ENCODE measurements at regions not wholly inside any gene's neighbourhood (a gene's known extent, or its start where the extent isn't known, plus 50 kb on each side); places are given as distances from the start of the nearest gene placed in this dataset.

- no CpG with 5 or more reads among the region's 2 CpGs for WGBS (ENCODE audit: insufficient coverage)
- Histone ChIP-seq H3K9me3 (replicated peaks; ENCODE audit: control insufficient read depth, low read depth, low read length) (no peaks in the 10 kb centered on the region), H3K36me3 (ENCODE audit: control insufficient read depth, insufficient read depth, low read length) (no peaks in the 10 kb centered on the region), H3K4me3 (ENCODE audit: low read length) (no peak overlapping the region), H3K27ac (ENCODE audit: low read length) (no peak overlapping the region), H3K4me1 (ENCODE audit: control insufficient read depth, insufficient read depth, low read length) (no peaks in the 10 kb centered on the region), H3K27me3 (ENCODE audit: control insufficient read depth, insufficient read depth, low read length) (no peaks in the 10 kb centered on the region)
- no peak for DNase-seq
Measured at GRCh38 chr7:41608447-41608846, 94.4 kb downstream of the INHBA start.

DNA sequence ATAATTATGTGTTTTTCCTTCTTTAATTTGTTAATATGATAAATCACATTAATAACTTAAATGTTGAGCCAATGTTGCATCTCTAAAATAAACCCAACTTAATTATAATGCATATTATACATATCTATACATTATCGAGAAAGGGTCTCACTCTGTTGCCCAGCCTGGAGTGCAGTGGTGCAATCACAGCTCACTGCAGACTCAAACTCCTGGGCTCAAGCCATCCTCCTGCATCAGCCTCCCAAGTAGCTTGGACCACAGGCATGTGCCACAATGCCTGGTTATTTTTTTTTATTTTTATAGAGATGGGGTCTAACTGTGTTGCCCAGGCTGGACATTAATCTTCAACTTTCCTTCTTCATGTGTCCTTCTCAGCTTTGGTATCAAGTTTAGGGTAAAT is 98.9 kb downstream of the INHBA start:
- H3K27me3 ChIP-seq (ENCODE audit: control insufficient read depth, insufficient read depth, low read length), result no peaks in the 10 kb centered on the region
- no peaks in the 10 kb centered on the region for H3K9me3 ChIP-seq (replicated peaks; ENCODE audit: control insufficient read depth, low read depth, low read length)
- no peak overlapping the region for H3K27ac ChIP-seq (ENCODE audit: low read length)
- WGBS (ENCODE audit: insufficient coverage), result no CpG with 5 or more reads among the region's 1 CpG
- H3K4me1 ChIP-seq (ENCODE audit: control insufficient read depth, insufficient read depth, low read length), result no peaks in the 10 kb centered on the region
- no peak for DNase-seq
- no peak overlapping the region for H3K4me3 ChIP-seq (ENCODE audit: low read length)
- H3K36me3 ChIP-seq (ENCODE audit: control insufficient read depth, insufficient read depth, low read length), result no peaks in the 10 kb centered on the region

- Histone ChIP-seq H3K27me3 (ENCODE audit: control insufficient read depth, insufficient read depth, low read length) (no peaks in the 10 kb centered on the region), H3K4me3 (ENCODE audit: low read length) (no peak overlapping the region), H3K36me3 (ENCODE audit: control insufficient read depth, insufficient read depth, low read length) (no peaks in the 10 kb centered on the region), H3K27ac (ENCODE audit: low read length) (no peak overlapping the region), H3K4me1 (ENCODE audit: control insufficient read depth, insufficient read depth, low read length) (no peaks in the 10 kb centered on the region), H3K9me3 (replicated peaks; ENCODE audit: control insufficient read depth, low read depth, low read length) (no peaks in the 10 kb centered on the region)
- no peak for DNase-seq
- WGBS (ENCODE audit: insufficient coverage), result 52% methylated on average over 3 of the region's 4 CpGs
Measured at GRCh38 chr7:41599760-41600159, 103.1 kb downstream of the INHBA start.

DNA sequence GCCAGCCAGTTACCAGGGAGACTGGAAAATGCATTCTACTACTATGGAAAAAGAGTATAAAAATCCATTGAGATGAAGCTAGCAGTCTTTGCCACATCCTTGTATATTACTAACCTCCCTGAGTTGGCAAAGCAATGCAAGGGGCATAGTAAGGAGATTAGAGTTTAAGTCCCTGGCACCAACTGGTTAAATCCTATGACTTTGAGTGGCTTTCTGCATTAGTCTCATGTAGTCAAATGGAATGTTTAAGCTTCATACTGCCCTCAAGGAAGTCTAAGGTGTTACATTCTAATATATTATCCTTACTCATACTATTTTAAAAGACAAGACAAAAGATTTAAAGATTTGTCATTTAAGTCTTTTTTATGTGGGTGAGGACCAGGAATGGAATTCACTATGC is 110.1 kb downstream of the INHBA start:
- no peak overlapping the region for H3K27ac ChIP-seq (ENCODE audit: low read length)
- no peak for DNase-seq
- no peaks in the 10 kb centered on the region for H3K4me1 ChIP-seq (ENCODE audit: control insufficient read depth, insufficient read depth, low read length)
- no peaks in the 10 kb centered on the region for H3K36me3 ChIP-seq (ENCODE audit: control insufficient read depth, insufficient read depth, low read length)
- no peak overlapping the region for H3K4me3 ChIP-seq (ENCODE audit: low read length)
- H3K27me3 ChIP-seq (ENCODE audit: control insufficient read depth, insufficient read depth, low read length), result no peaks in the 10 kb centered on the region
- no peaks in the 10 kb centered on the region for H3K9me3 ChIP-seq (replicated peaks; ENCODE audit: control insufficient read depth, low read depth, low read length)

GRCh38 chr7:41592236-41592635 is 110.7 kb downstream of the INHBA start:
- no peaks in the 10 kb centered on the region for H3K27me3 ChIP-seq (ENCODE audit: control insufficient read depth, insufficient read depth, low read length)
- DNase-seq, result no peak
- H3K4me1 ChIP-seq (ENCODE audit: control insufficient read depth, insufficient read depth, low read length), result no peaks in the 10 kb centered on the region
- no peaks in the 10 kb centered on the region for H3K36me3 ChIP-seq (ENCODE audit: control insufficient read depth, insufficient read depth, low read length)
- H3K27ac ChIP-seq (ENCODE audit: low read length), result no peak overlapping the region
- no peaks in the 10 kb centered on the region for H3K9me3 ChIP-seq (replicated peaks; ENCODE audit: control insufficient read depth, low read depth, low read length)
- no peak overlapping the region for H3K4me3 ChIP-seq (ENCODE audit: low read length)
- WGBS (ENCODE audit: insufficient coverage), result 67% methylated on average over 1 of the region's 1 CpG

DNA sequence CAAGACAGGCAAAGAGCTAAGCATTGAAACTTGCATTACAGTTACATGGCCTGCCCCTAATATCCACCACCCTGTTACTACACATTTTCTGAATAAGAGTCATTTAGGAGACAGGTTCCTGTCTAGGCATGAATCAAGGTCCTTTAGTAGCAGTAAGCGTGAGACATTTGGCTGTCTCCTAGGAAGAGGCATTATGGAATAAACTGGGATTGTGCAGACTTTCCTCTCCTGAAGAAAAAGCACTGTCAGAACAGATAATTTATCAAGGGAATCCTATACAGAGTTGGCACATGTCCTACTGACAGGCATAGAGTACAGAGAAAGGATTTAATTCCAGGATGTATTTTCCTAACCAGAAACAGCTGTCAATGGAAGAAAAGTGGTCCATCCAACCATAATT is 111.9 kb downstream of the INHBA start:
- no peaks in the 10 kb centered on the region for H3K9me3 ChIP-seq (replicated peaks; ENCODE audit: control insufficient read depth, low read depth, low read length)
- H3K27ac ChIP-seq (ENCODE audit: low read length), result no peak overlapping the region
- H3K4me1 ChIP-seq (ENCODE audit: control insufficient read depth, insufficient read depth, low read length), result no peaks in the 10 kb centered on the region
- no peaks in the 10 kb centered on the region for H3K27me3 ChIP-seq (ENCODE audit: control insufficient read depth, insufficient read depth, low read length)
- no peaks in the 10 kb centered on the region for H3K36me3 ChIP-seq (ENCODE audit: control insufficient read depth, insufficient read depth, low read length)
- no peak for DNase-seq
- no CpG with 5 or more reads among the region's 1 CpG for WGBS (ENCODE audit: insufficient coverage)
- H3K4me3 ChIP-seq (ENCODE audit: low read length), result no peak overlapping the region

DNA sequence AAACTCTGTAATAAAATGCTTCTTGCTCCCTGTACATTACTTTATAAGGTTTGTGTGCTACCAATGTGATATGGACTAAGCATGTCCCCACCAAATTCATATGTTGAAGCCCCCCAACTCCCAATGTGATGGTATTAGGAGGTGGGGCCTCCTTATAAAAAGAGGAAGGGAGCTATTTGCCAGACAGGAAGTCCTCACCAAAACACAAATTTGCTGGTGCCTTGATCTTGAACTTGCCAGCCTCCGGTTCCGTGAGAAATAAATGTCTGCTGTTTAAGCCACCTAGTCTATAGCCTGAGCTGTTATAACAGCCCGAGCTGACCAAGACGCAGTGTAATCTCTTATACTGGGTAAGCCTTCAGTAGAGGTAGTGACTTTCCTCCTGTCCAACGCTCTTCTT is 114.5 kb downstream of the INHBA start:
- no peak overlapping the region for H3K27ac ChIP-seq (ENCODE audit: low read length)
- WGBS (ENCODE audit: insufficient coverage), result 100% methylated on average over 2 of the region's 5 CpGs
- H3K4me1 ChIP-seq (ENCODE audit: control insufficient read depth, insufficient read depth, low read length), result no peaks in the 10 kb centered on the region
- no peaks in the 10 kb centered on the region for H3K27me3 ChIP-seq (ENCODE audit: control insufficient read depth, insufficient read depth, low read length)
- DNase-seq, result no peak
- no peak overlapping the region for H3K4me3 ChIP-seq (ENCODE audit: low read length)
- no peaks in the 10 kb centered on the region for H3K36me3 ChIP-seq (ENCODE audit: control insufficient read depth, insufficient read depth, low read length)
- no peaks in the 10 kb centered on the region for H3K9me3 ChIP-seq (replicated peaks; ENCODE audit: control insufficient read depth, low read depth, low read length)

DNA sequence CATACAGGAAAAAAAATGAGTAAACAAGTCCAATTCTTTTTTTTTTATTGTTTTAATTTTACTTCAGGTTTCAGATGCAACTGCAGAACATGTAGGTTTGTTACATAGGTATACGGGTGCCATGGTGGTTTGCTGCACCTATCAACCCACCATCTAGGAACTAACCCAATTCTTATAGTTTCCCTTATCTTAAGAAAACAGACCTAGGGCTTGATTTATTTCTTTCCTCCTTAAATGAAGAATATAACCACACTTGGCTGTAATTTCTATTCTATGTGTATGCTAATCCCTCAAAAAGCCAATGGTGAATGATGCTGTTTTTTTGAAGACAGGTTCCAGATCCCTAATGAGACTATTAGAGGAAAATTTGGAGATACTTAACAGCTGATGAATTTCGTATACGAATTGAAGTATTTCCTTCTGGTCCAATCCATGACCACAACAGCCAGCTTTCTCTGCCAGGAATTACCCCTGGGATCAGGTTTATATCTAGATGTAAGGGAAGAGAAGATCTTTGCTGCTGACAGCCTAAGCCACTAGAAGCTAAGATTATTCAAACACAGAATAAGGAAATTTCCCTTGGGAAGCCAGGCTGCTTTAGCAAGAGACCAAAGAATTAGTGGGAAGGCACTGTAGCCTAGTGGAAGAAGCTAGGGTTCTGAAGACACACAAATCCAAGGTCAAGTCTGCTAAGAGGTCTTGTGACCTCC is 115.8 kb downstream of the INHBA start:
- H3K4me1 ChIP-seq (ENCODE audit: control insufficient read depth, insufficient read depth, low read length), result no peaks in the 10 kb centered on the region
- no peaks in the 10 kb centered on the region for H3K27me3 ChIP-seq (ENCODE audit: control insufficient read depth, insufficient read depth, low read length)
- H3K36me3 ChIP-seq (ENCODE audit: control insufficient read depth, insufficient read depth, low read length), result no peaks in the 10 kb centered on the region
- H3K4me3 ChIP-seq (ENCODE audit: low read length), result no peak overlapping the region
- no peak overlapping the region for H3K27ac ChIP-seq (ENCODE audit: low read length)
- peak; percentile 54 for DNase-seq
- WGBS (ENCODE audit: insufficient coverage), result no CpG with 5 or more reads among the region's 3 CpGs
- H3K9me3 ChIP-seq (replicated peaks; ENCODE audit: control insufficient read depth, low read depth, low read length), result no peaks in the 10 kb centered on the region

- H3K27me3 ChIP-seq (ENCODE audit: control insufficient read depth, insufficient read depth, low read length), result no peaks in the 10 kb centered on the region
- no CpG with 5 or more reads among the region's 5 CpGs for WGBS (ENCODE audit: insufficient coverage)
- no peak for DNase-seq
- no peak overlapping the region for H3K4me3 ChIP-seq (ENCODE audit: low read length)
- no peaks in the 10 kb centered on the region for H3K36me3 ChIP-seq (ENCODE audit: control insufficient read depth, insufficient read depth, low read length)
- no peaks in the 10 kb centered on the region for H3K9me3 ChIP-seq (replicated peaks; ENCODE audit: control insufficient read depth, low read depth, low read length)
- H3K4me1 ChIP-seq (ENCODE audit: control insufficient read depth, insufficient read depth, low read length), result no peaks in the 10 kb centered on the region
- no peak overlapping the region for H3K27ac ChIP-seq (ENCODE audit: low read length)
Measured at GRCh38 chr7:41584746-41585145, 118.1 kb downstream of the INHBA start.

DNA sequence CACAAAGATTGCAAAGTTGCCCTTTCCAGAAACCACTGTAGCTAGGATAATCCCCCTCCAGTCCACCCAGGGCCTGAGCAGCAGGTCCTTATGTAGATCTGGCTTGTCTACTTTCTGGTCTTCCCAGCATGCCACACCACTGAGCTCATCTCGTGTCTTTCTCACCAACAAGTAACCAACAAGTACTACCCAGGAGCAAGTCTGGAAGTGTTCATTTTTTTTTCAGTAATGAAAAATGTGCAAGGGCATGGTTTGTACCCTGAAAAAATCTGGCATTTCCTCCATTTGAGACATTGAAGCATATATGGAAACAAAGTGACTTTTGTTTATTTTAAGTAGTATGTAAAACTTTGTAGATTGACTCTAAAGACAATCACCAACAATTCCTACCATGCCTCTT is 120.8 kb downstream of the INHBA start:
- Histone ChIP-seq H3K36me3 (ENCODE audit: control insufficient read depth, insufficient read depth, low read length) (no peaks in the 10 kb centered on the region), H3K4me3 (ENCODE audit: low read length) (no peak overlapping the region), H3K4me1 (ENCODE audit: control insufficient read depth, insufficient read depth, low read length) (no peaks in the 10 kb centered on the region), H3K9me3 (replicated peaks; ENCODE audit: control insufficient read depth, low read depth, low read length) (no peaks in the 10 kb centered on the region), H3K27me3 (ENCODE audit: control insufficient read depth, insufficient read depth, low read length) (no peaks in the 10 kb centered on the region), H3K27ac (ENCODE audit: low read length) (no peak overlapping the region)
- DNase-seq, result no peak
- WGBS (ENCODE audit: insufficient coverage), result no CpG with 5 or more reads among the region's 1 CpG

DNA sequence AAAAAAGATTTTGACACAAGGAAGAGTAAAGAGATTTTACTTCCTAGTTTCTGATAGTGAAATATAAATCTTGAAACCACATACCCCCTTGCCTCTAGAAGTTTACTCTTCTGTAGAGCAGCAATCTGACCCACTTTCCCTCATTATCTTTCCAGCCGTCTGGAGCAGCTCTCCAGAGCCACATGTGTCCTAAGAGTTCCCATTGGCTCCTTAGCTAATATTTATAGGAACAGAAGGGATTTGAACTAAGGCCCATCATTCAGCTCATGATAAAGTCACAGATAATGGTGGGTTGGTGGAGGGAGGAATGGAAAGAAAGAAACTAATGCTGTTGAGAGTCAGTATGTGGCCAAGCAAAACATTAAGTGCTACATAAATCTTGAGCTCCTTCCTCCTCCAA is 121.8 kb downstream of the INHBA start:
- H3K4me1 ChIP-seq (ENCODE audit: control insufficient read depth, insufficient read depth, low read length), result no peaks in the 10 kb centered on the region
- DNase-seq, result no peak
- no peaks in the 10 kb centered on the region for H3K27me3 ChIP-seq (ENCODE audit: control insufficient read depth, insufficient read depth, low read length)
- no peak overlapping the region for H3K27ac ChIP-seq (ENCODE audit: low read length)
- no peaks in the 10 kb centered on the region for H3K36me3 ChIP-seq (ENCODE audit: control insufficient read depth, insufficient read depth, low read length)
- no peaks in the 10 kb centered on the region for H3K9me3 ChIP-seq (replicated peaks; ENCODE audit: control insufficient read depth, low read depth, low read length)
- H3K4me3 ChIP-seq (ENCODE audit: low read length), result no peak overlapping the region
- WGBS (ENCODE audit: insufficient coverage), result no CpG with 5 or more reads among the region's 1 CpG

All from muscle of leg (tissue), 3 donors.